ENCODE measurements at regions not wholly inside any gene's neighbourhood (a gene's known extent, or its start where the extent isn't known, plus 50 kb on each side); places are given as distances from the start of the nearest gene placed in this dataset.

DNA sequence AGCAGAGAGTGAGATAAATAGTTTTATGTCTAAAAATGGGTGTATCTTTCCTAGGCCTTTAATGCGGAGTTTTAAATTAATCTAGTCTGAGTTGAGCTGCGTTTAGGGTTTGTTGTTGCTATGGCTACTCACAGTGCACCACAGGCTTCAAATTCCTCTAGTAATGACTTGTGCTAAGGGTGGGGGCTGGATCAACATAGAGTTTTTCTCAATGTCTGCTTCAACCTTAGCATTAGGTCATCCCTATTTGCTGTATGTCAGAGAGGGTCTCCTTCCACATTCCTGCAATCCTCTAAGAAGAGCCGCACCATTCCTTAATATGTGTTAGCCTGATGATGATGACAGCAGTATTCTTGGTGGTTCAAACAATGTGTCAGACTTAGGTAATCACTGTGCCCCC, 465.6 kb upstream of the KIF2A start:
- DNase-seq, result no peak
- in situ Hi-C loops (cut with MboI; ENCODE audit: low pct_unique_long_range_greater_than_20kb, low sequenced_read_pairs), result no loop called here

DNA sequence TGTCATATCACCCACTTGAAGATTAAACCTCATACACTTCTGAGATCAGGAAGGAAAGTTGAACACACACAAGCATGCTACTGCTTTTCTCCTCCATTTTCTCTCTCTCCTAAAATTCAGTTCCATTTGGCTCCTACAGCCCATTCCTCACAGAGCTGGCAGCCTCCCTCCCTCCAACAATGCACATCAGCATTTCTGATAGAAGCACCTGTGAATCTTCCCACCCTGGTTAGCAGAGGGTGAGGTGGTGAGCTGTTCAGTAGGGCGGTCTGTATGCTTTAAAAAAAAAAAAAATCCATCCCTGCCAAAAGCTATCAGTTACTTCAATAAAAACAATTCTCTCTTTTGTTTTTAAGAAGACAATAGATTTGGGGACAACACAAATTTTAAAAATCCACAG, 463.2 kb upstream of the KIF2A start:
- in situ Hi-C loops (cut with MboI; ENCODE audit: low pct_unique_long_range_greater_than_20kb, low sequenced_read_pairs), result no loop called here
- no peak for DNase-seq

DNA sequence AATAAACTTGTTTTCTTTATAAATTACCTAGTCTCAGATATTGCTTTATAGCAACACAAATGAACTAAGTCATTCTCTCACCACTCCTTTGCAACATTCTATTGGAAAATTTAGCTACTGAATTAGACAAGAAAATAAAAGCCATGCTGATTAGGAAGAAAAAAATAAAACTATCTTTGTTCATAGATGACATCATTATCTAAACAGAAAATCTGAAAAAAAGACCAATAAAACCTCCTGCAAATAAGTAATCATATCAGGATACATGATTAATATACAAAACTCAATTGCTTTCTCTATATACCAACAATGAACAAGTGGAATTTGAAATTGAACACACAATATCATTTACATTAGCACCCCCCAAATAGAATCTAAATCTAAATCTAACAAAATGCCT, 455.3 kb upstream of the KIF2A start:
- in situ Hi-C loops (cut with MboI; ENCODE audit: low pct_unique_long_range_greater_than_20kb, low sequenced_read_pairs), result no loop called here
- no peak for DNase-seq

DNA sequence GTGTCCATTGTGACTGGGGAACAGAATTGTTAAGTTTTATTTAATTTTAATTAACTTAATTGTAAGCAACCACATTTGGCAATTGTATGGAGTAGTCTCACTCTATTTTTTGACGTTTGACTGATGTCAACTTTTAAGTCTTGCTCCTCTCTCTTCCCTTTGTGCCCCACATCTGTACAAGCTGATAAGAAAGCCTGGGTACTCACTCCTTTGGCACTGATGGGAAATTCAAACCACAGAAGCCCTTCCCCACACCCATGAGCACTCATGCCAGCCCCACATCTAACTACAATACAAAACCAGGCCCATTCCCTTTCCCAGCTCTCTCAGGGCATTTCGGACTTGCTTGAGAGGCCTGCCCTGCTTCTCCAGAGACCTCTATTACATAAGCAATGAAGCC, 451.5 kb upstream of the KIF2A start:
- in situ Hi-C loops (cut with MboI; ENCODE audit: low pct_unique_long_range_greater_than_20kb, low sequenced_read_pairs), result no loop called here
- no peak for DNase-seq

DNA sequence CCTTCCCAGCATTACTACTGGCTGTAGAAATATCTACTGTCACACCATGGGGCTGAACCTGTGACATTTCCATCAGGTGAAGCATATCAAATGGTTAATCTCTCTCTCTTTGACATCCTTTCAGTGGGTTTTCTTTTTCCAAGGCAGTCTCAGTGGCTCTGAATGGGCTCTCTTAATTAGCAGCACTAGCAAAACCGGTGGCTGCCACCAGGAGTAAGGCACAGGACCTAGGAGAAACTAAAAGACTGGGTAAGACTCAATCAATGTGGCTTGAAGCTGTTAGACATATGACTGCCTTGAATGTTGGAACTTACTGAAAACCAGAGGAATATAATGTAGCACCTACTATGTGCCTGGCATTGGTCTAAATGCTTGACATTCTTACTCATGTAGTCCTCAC, 445.0 kb upstream of the KIF2A start:
- in situ Hi-C loops (cut with MboI; ENCODE audit: low pct_unique_long_range_greater_than_20kb, low sequenced_read_pairs), result no loop called here
- no peak for DNase-seq

DNA sequence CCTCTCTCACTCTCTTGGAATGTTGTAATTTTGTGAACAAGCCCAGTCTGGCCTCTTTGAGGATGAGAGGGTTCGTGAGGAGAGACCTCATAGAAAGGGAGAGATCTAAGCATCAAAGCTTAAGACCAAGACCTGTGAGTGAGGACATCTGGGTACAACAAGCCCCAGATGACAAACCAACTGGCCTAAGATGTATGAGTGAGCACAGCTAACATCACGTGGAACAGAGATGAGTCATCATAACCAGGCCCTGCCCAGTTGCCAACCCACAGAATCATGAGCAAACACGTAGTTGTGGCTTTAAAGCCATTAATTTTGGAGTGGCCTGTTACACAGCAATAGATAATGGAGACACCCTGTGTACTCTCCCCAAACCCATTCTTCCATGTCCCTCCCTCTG, 439.1 kb upstream of the KIF2A start:
- DNase-seq, result peak; percentile 6
- in situ Hi-C loops (cut with MboI; ENCODE audit: low pct_unique_long_range_greater_than_20kb, low sequenced_read_pairs), result no loop called here

DNA sequence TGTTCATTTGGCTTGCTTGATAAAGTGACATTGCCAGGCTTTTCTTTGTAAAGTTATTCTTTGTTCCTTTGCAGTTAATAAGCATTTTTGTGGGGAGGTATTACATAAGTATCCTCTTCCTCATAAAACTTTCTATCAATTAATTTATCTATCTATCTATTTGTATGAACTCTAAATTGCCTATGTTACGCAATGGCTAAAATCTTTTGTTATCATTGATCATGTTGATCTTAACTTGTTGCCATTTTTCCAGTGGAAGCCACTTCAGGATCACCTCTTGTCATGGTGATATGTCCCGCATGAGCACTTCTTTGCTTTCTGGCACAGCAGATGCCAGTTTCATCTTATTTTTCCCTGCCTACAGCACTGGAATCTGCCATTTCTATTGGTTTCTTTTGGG, 436.7 kb upstream of the KIF2A start:
- no peak for DNase-seq
- in situ Hi-C loops (cut with MboI; ENCODE audit: low pct_unique_long_range_greater_than_20kb, low sequenced_read_pairs), result no loop called here

DNA sequence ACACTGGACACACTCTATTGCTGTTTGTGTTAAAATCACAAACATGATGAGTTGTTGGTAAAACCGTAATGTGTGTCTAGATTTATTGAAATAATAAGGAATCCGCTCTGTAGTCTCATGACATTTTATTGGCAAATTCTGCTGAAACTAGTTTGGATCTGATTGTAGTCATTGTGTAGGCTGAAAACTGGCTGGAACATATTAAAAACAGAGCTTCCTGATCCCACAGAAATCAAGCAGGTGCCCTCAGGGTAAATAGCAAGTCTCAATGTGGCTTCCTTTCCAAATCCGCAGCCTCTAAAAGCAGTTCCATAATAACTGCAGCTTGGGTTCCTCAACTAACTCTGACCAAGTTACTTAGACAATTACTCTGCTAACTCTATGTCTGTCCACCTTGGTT, 427.5 kb upstream of the KIF2A start:
- in situ Hi-C loops (cut with MboI; ENCODE audit: low pct_unique_long_range_greater_than_20kb, low sequenced_read_pairs), result no loop called here
- DNase-seq, result no peak

DNA sequence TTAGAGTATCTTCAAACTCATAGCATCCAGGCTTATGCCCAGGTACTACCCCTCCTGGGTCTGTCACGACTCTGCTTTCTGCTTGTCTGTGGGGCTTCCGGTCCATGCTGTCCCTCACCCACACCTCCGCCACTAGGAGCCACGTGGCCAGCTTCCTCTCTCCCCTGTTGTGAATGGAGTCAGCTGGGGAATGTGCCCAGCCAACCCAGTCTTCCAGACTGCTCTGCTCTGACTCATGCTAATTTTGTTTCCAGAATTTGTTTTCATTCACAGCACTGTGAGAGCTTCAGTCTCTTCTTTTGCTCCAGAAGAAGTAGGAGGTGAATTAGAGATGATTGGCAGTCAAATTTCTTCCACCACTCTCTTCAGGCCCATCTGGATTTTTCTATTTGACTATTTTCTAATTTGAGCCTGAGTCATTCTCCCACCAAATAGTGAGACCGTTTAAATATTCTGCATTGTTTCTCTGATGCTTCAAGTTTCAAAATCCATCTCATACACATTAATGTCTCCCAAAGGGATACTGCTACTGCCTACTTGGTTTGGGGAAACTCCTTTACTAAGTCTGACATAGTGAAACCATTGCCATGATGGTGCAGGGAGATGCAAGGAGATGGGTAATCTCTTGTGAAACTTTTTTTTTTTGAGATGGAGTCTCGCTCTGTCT, 424.1 kb upstream of the KIF2A start:
- in situ Hi-C loops (cut with MboI; ENCODE audit: low pct_unique_long_range_greater_than_20kb, low sequenced_read_pairs), result no loop called here
- DNase-seq, result peak; percentile 3

DNA sequence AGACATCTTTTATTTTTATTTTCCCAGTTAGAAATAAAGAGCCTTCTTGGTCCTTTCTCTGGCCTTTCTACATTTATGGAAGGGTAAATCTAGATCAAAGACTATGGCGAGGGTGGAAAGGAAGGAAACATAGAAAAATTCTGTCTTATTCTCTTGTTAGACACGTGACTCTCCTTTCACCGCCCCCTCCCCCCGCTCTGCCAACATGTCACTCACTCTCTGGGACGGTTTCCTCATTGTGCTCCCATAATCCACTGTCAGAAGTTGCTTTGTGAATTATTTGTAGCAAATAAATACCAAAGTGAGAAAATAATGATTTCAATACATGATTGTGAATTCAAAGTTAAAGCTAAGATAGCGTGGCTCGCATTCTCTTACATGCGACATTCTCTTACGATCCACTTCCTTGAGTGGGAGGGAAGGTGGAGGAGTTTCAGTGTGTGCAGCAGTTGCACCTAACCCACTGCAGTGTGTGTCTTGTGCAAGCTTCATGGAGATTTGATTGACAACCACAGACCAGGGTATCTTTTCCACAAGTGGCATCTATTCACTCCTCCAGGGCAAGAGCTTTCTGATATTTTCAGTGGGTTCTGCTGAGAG, 423.0 kb upstream of the KIF2A start:
- in situ Hi-C loops (cut with MboI; ENCODE audit: low pct_unique_long_range_greater_than_20kb, low sequenced_read_pairs), result no loop called here
- no peak for DNase-seq

DNA sequence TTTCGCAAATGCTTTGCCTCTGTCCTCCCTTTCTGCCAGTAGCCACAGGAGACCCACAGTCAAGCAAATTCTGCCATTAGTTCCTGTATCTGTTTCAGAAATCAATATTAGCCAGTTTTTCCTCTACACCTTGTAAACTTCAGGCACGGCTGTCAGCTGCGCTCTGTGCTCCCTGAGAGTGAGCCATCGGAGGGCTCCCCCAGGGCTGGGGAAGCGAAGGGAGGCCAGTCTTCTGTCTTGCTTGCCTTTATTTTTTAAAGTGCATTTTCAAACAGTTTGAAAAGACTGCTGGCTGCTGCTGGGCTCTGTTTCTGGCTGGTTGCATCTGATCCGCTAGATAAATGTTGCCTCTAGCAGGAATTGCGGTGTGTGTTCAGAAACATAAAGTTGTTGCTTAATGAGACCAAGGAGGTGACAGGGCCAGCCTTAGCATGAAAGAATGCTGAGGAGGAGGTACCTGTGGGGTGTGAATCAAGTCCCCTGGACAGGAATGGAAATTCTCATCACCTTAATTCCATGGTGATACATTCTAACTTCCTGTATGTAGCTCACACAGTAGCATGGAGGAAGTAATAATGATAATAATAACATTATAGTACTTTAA, 421.7 kb upstream of the KIF2A start:
- in situ Hi-C loops (cut with MboI; ENCODE audit: low pct_unique_long_range_greater_than_20kb, low sequenced_read_pairs), result no loop called here
- DNase-seq, result no peak

DNA sequence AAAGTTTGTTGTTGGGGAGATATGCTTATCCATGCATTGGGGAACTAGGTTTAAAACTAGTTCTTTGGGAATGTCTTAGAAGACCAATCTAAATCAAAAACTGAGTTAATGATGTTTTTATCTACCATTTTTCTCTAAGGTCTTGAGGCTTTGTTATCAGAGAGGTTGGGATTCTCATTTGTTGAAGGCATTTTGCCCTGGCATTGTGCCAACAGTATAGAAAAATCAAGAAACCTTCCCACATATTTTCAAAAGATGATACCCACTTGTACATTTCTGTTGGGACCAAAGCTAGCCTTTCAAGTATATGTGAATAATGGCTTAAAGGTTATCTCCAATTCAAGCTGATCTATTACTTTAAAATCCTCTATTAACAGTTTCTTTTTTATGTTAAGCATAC, 419.8 kb upstream of the KIF2A start:
- DNase-seq, result no peak
- in situ Hi-C loops (cut with MboI; ENCODE audit: low pct_unique_long_range_greater_than_20kb, low sequenced_read_pairs), result no loop called here

DNA sequence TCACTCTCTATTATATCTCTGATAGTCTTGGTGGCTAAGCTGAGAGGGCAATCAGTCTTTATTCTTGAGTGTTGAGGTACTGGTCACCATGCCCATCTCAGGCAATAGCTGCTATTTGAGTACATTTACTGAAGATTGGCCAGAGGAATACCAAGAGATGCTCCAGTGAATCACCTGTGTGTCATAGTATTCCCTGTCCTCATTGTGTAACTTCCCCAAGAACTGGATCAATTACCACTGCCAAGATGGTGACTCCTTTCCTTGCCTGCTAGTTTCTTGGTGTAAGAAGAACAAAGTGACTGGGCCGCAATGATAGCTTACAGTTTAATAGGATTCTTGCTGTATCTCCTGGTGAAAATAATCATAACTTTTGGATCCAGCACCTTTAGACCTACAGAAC, 418.7 kb upstream of the KIF2A start:
- in situ Hi-C loops (cut with MboI; ENCODE audit: low pct_unique_long_range_greater_than_20kb, low sequenced_read_pairs), result no loop called here
- no peak for DNase-seq

DNA sequence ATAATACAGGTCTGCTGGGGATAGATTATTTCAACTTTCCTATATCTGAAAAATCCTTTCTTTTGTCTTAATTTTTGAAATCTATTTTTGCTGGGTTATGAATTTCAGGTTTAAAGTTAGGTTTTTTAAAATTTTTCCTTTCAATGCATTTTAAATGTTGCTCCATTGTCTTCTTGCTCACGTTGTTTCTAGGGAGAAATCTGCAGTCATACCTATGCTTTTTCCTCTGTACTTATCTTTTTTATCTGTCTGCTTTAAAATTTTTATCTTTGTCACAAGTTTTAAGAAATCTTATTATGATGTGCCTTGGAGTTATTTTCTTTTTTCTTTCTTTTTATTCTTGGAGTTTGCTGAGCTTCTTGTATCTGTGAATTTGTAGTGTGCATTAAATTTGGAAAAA, 412.0 kb upstream of the KIF2A start:
- no peak for DNase-seq
- in situ Hi-C loops (cut with MboI; ENCODE audit: low pct_unique_long_range_greater_than_20kb, low sequenced_read_pairs), result no loop called here

DNA sequence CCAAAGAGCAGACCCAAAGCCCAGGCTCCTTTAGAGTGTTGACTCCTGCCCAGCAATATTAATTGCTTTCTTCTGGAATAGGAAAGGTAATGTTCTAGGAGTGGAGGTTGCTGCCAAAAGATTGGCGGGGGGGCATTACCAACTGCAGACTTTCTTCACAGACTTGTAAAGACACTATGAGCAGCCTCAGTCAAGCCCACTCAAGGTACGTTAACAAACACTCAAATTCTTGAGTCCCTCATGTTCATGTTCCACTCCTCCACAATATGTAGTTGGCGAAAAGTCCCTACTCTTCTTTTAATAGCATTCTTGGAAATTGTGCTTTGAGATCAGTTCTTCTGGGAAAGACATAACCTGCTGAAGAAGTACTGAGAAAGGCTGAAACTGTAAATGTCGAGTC, 409.2 kb upstream of the KIF2A start:
- in situ Hi-C loops (cut with MboI; ENCODE audit: low pct_unique_long_range_greater_than_20kb, low sequenced_read_pairs), result no loop called here
- DNase-seq, result no peak

DNA sequence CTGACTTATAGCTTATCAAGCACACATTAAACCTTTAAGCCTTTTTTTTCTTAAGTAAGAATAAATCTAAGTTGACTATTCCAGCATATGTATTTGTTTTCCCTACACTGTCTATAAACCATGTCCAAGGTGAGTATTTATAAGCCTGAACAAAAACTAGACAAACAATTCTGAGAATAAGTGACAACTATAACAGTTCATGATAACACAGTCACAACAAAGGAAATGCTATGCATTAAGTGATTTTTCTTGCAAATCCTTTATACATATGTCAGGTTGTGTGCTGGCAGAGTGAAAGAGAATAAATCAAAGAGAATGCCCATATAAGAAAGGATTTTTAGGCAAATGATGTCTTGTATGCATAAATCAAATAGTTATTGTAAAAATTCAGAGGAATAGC, 408.8 kb upstream of the KIF2A start:
- in situ Hi-C loops (cut with MboI; ENCODE audit: low pct_unique_long_range_greater_than_20kb, low sequenced_read_pairs), result no loop called here
- no peak for DNase-seq

DNA sequence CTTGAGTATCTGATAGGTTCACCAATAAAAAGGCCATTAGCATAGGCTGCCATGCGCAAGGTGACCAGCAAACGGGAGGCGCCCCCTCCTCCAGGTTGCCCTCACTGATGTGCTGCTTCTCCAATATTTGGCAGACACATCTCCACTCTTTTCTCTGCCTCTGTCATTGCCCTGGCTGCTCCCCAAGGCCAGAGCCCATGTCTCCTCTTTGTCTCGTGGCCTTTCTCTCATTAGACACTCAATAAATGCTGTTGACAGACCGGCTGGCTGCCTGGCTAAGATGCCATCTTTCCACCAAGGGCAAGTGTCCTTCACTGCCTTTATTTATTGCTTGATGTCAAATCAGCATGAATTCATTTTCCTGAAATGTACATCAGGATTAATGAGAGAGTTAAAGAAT, 404.0 kb upstream of the KIF2A start:
- no peak for DNase-seq
- in situ Hi-C loops (cut with MboI; ENCODE audit: low pct_unique_long_range_greater_than_20kb, low sequenced_read_pairs), result no loop called here

DNA sequence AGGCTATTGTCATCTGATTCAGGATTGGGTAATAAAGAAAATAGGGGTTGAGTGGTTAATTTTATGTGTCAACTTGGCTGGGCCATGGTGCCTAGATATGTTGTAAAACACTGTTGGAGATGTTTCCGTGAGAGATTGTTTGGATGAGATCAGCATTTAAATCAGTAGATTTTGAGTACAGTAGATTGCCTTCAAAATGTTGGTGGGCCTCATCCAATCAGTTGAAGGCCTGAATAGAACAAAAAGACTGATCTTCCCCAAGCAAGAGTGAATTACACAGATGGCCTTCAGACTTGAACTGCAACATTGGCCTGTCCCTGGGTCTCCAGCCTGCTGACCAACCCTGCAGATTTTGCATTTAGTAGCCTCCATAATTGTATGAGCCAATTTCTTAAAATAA, 401.3 kb upstream of the KIF2A start:
- in situ Hi-C loops (cut with MboI; ENCODE audit: low pct_unique_long_range_greater_than_20kb, low sequenced_read_pairs), result no loop called here
- no peak for DNase-seq

DNA sequence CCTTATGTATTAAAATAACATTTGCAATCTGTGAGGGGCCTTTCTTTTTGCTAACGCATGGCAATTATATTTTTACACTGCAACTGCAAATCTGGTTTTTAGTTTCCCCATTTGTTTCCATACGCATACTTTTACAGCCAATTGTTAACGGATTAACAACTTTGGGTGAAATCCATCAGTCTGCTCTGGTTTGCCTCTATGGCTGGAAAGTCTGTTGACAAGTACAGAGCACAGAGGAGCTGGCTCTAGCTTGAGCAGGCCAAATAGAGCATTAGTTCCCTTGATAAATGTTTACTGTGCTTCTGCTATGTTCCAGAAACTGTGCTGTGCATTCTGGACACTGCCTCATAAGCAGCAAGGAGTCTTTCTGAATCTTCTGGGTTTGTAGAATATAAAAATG, 400.4 kb upstream of the KIF2A start:
- in situ Hi-C loops (cut with MboI; ENCODE audit: low pct_unique_long_range_greater_than_20kb, low sequenced_read_pairs), result no loop called here
- no peak for DNase-seq

DNA sequence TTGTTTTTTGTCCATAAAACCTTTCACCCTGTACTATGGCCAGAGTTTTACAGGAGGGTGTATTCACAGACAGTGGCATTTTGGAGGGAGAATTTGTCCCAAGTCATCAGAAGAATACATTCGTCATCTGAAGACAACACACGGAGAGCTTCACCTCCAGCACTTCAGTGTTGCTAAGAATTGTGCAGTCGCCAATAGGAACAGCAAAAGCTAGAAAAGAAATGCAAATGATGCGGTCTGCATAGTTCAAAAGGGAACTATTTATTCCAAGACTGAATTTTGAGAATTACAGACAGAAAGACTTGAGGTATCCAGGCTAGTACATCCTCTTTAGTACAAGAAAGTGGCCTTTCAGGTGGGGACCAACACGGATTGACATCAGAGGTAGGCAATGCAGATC, 399.2 kb upstream of the KIF2A start:
- DNase-seq, result no peak
- in situ Hi-C loops (cut with MboI; ENCODE audit: low pct_unique_long_range_greater_than_20kb, low sequenced_read_pairs), result no loop called here

DNA sequence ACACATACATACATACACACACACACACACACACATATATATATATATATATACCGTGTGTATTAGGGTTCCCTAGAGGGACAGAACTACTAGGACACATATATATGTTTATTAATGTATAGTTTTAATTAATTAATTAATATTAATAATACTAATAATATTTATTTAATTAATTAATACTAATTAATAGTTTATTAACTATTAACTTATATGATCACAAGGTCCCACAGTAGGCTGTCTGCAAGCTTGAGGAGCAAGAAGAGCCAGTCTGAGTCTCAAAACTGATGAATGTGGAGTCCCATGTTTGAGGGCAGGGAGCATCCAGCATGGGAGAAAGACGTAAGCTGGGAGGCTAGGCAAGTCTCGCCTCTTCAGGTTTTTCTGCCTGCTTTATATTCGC, 398.0 kb upstream of the KIF2A start:
- in situ Hi-C loops (cut with MboI; ENCODE audit: low pct_unique_long_range_greater_than_20kb, low sequenced_read_pairs), result no loop called here

More for the DNA sequence above, 398.0 kb upstream of the KIF2A start:
- DNase-seq, result no peak
